A673 (cell line): ENCODE measurements at regions not wholly inside any gene's neighbourhood (a gene's known extent, or its start where the extent isn't known, plus 50 kb on each side); places are given as distances from the start of the nearest gene placed in this dataset.
A peak's percentile ranks its signal among the peaks of the same experiment; 100 is the strongest.

Experiments used
- BruUV-seq: library from RNA; stranded (reverse); fragments of 400-500 nt; replicated peaks from 2 replicates; lab custom pipeline; 2021; lab: Mats Ljungman, UMichigan
- CTCF ChIA-PET: fragments of 300-600 bp; sonication (Branson Sonifier 250); formaldehyde crosslinking; loops from one replicate; lab custom pipeline; 2022; ENCODE audit warnings: antibody characterized with exemption; lab: Charles Lee
- POLR2A ChIA-PET: fragments of 300-600 bp; sonication (Branson Sonifier 250); formaldehyde crosslinking; loops from one replicate; lab custom pipeline; 2022; ENCODE audit warnings: antibody characterized with exemption; ENCODE audit not compliant: low non-redundant PET; lab: Charles Lee
- DNase-seq: peaks from one replicate; pipeline ENCODE4 v3.0.0-alpha.2; 2015; ENCODE audit warnings: low spot score
- H3K27ac ChIP-seq: fragments of 200-600 bp; sonication (generic); 2 replicates; pipeline ENCODE4 v1.5.1; 2016; ENCODE audit warnings: mixed run types, low read depth, mild to moderate bottlenecking, mixed read lengths, antibody characterized with exemption, low read length; ENCODE audit not compliant: poor library complexity, severe bottlenecking
- H3K27me3 ChIP-seq: fragments of 200-600 bp; sonication (generic); replicated peaks from 2 replicates; pipeline ENCODE4 v1.6.1; 2017; ENCODE audit warnings: mixed run types, low read depth, mild to moderate bottlenecking, mixed read lengths, antibody characterized with exemption, low read length; ENCODE audit not compliant: insufficient read depth, poor library complexity
- H3K36me3 ChIP-seq: fragments of 200-600 bp; sonication (generic); 2 replicates; pipeline ENCODE4 v1.6.1; 2016; ENCODE audit warnings: mixed run types, mild to moderate bottlenecking, mixed read lengths, antibody characterized with exemption, low read length; ENCODE audit not compliant: insufficient read depth, poor library complexity, severe bottlenecking
- H3K4me1 ChIP-seq: fragments of 200-600 bp; sonication (generic); 2 replicates; pipeline ENCODE4 v1.6.1; 2017; ENCODE audit warnings: mixed run types, mild to moderate bottlenecking, mixed read lengths, antibody characterized with exemption, low read length; ENCODE audit not compliant: insufficient read depth, poor library complexity, severe bottlenecking
- H3K4me3 ChIP-seq: fragments of 200-600 bp; sonication (generic); 2 replicates; pipeline ENCODE4 v1.5.1; 2016; ENCODE audit warnings: low read depth, mixed run types, mild to moderate bottlenecking, mixed read lengths, low read length; ENCODE audit not compliant: poor library complexity, severe bottlenecking
- H3K9me3 ChIP-seq: fragments of 200-600 bp; sonication (generic); 2 replicates; pipeline ENCODE4 v1.6.1; 2016; ENCODE audit warnings: mixed run types, low read depth, mild to moderate bottlenecking, mixed read lengths, antibody characterized with exemption, low read length; ENCODE audit not compliant: poor library complexity, severe bottlenecking
- EZH2 ChIP-seq: fragments of 200-600 bp; sonication (generic); IDR thresholded peaks from 2 replicates; pipeline ENCODE4 v1.6.1; 2017; ENCODE audit warnings: borderline replicate concordance, low read depth, mild to moderate bottlenecking, mixed read lengths, antibody characterized with exemption, low read length; ENCODE audit not compliant: poor library complexity, severe bottlenecking
- intact Hi-C: fragments of 100-400 bp; cut with micrococcal nuclease; formaldehyde crosslinking; loops from one replicate; pipeline ENCODE4 v1.10.0; 2022; ENCODE audit not compliant: unreplicated experiment
- TF ChIP-seq, protein P1 (sequence below): fragments of 300-800, 200-600 bp; sonication (generic); conservative IDR thresholded peaks from 2 replicates; pipeline ENCODE4 v1.5.1; 2017; ENCODE audit warnings: low read depth, mild to moderate bottlenecking, antibody characterized with exemption, low read length, moderate library complexity, mixed read lengths

DNA sequence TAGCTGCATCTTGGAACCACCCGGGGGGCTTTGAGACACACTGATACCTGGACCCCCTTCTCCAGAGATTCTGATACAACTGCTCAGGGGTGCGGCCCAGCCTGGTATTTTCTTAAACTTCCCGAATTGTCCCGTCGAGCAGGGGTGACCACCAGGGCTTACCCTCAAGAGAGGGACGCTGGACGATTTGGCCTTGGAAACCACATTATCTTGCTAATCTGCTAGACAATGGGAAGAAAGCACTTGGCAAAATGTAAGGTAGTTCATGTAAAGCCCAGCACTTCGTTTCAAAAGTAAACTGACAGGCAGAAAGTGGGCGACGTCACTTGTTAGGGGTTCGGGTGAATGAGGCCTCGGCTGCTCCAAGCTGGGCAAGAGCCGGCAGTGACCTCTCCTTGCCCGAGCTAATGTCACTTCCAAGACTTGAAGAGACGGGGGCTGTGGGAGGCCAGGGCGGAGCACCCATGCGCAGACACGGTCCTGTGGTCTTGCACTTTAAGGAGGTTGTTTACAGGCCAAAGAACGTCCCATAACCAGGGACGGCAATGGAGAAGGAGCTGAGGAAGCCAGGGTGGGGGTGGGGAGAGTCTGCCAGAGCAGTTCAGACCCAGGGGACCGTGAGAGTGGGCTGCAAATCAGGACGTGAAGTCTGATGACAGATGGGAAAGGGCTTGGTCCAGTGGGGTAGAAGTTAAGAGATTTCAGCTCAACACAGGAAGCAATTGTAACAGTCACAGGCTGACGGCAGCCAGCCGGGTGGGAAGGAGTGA is 152.7 kb upstream of the GSE1 start:
- POLR2A ChIA-PET = no interaction called here
- BruUV-seq = no TSS peak
- CTCF ChIA-PET = interaction anchor here (1.7 kb wide), 1 partner anchor 156 kb away, joined by 8 read pairs; no protein-coding TSS in a partner anchor
- no peaks in the 10 kb centered on the region for H3K27me3 ChIP-seq
- DNase-seq = peak; percentile 32
- H3K36me3 ChIP-seq = no peaks in the 10 kb centered on the region
- H3K9me3 ChIP-seq = no peaks in the 10 kb centered on the region
- H3K27ac ChIP-seq = no peak overlapping the region
- no peak for TF ChIP-seq EZH2
- TF ChIP-seq, protein P1, sequence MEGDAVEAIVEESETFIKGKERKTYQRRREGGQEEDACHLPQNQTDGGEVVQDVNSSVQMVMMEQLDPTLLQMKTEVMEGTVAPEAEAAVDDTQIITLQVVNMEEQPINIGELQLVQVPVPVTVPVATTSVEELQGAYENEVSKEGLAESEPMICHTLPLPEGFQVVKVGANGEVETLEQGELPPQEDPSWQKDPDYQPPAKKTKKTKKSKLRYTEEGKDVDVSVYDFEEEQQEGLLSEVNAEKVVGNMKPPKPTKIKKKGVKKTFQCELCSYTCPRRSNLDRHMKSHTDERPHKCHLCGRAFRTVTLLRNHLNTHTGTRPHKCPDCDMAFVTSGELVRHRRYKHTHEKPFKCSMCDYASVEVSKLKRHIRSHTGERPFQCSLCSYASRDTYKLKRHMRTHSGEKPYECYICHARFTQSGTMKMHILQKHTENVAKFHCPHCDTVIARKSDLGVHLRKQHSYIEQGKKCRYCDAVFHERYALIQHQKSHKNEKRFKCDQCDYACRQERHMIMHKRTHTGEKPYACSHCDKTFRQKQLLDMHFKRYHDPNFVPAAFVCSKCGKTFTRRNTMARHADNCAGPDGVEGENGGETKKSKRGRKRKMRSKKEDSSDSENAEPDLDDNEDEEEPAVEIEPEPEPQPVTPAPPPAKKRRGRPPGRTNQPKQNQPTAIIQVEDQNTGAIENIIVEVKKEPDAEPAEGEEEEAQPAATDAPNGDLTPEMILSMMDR = no peak
- no peak overlapping the region for H3K4me3 ChIP-seq
- peaks cover 26% of the 10 kb centered on the region for H3K4me1 ChIP-seq
- intact Hi-C loops = no loop called here

DNA sequence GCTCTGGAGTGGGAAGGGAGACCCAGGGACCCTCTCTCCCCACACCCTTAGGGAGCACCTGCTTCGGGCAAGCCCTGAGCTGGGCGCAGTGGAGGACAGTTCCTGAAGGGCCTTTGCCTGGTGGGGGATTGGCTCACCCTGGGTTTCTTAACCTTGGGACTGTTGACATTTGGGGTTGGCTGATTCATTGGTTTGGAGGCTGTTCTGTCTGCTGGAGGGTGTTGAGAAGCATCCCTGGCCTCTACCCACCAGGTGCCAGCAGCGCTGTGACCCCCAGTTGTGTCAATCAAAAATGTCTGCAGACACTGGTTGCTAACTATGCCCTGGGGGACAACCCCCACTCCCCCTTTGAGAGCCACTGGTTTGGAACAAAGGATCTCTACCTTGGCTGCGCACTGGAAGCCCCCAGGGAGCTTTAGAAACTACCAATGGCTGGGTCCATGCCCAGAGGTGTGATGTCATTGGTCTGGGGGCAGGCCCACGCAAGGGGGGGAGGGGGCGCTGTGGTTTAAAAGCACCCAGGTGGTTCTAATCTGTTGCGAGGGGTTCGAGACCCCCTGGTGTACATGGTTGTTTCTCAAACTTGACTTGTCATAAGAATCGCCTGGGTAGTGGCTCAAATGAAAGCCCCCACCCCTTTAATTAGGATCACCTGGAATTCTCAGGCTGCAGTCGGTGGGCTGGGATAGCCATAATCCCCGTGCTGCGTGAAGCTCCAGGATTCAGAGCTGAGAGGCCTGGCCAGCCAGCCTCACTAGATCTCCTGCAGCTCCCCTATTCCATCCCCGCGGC is 151.9 kb upstream of the GSE1 start:
- intact Hi-C loops = no loop called here
- Histone ChIP-seq H3K27me3 (no peaks in the 10 kb centered on the region), H3K9me3 (no peaks in the 10 kb centered on the region), H3K27ac (no peak overlapping the region), H3K36me3 (no peaks in the 10 kb centered on the region), H3K4me3 (peak overlapping the region; percentile 35), H3K4me1 (peaks cover 26% of the 10 kb centered on the region)
- BruUV-seq = no TSS peak
- no peak for TF ChIP-seq EZH2
- TF ChIP-seq, protein P1 = no peak
- CTCF ChIA-PET = interaction anchor here (0.6 to 1.7 kb wide), 4 partner anchors 9 to 155 kb away, joined by 3 to 8 read pairs (median 6); no protein-coding TSS in a partner anchor
- POLR2A ChIA-PET = no interaction called here
- DNase-seq = peak; percentile 61

DNA sequence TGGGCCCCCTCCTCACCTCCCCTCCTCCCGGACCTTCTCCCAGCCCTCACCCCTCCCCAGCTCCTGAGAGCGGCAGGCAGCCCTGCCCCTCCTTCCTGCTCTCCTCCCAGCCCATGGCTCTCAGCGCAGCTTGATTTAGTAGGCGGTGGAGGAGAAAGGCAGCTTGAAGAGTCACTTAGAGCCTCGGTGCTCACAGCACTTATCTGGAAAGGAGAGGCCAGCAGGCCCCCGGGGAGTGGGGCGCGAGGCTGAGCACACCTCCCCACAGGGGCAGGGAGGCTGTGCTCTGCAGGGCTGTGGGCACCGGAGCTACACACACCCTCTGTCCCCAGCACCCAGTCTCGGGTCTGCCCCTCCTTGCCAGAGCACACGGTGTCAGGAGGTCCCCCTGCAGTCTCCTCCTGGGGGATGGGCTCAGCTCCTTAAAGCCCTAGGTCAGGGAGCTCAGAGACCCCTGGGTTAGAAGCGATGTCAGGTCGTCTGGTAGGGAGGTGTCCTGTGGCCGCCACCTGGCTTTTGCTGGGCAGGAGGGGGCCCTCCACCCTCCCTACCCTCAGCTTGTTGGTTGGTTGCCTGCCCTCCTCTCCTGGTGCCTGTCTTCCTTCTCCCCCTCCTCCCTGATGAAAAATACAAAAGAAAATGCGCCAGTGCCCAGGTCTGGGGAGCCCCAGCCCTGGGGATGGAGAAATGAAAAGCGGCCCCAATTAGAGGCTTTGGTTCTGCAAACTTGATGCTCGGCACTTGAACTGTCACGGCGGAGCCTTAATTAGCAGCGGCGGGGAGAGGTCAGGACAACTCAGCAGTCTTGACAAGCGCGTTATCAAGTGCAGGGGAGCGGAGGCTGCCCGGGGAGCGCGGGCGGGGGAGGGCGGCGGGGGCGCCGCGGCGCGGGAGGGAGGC is 151.1 kb upstream of the GSE1 start:
- H3K36me3 ChIP-seq = no peaks in the 10 kb centered on the region
- intact Hi-C loops = no loop called here
- POLR2A ChIA-PET = no interaction called here
- CTCF ChIA-PET = interaction anchor here (0.6 to 1.7 kb wide), 4 partner anchors 10 to 154 kb away, joined by 3 to 8 read pairs (median 6); no protein-coding TSS in a partner anchor
- H3K27me3 ChIP-seq = no peaks in the 10 kb centered on the region
- DNase-seq = peak; percentile 73
- no TSS peak for BruUV-seq
- peak overlapping the region; percentile 11 for H3K27ac ChIP-seq
- TF ChIP-seq, protein P1 = no peak
- TF ChIP-seq EZH2 = no peak
- no peaks in the 10 kb centered on the region for H3K9me3 ChIP-seq
- peak overlapping the region; percentile 35 for H3K4me3 ChIP-seq
- peaks cover 26% of the 10 kb centered on the region for H3K4me1 ChIP-seq
